CD4-positive, CD25-positive, alpha-beta regulatory T cell (primary cell): ENCODE measurements at regions not wholly inside any gene's neighbourhood (a gene's known extent, or its start where the extent isn't known, plus 50 kb on each side); places are given as distances from the start of the nearest gene placed in this dataset.
A peak's percentile ranks its signal among the peaks of the same experiment; 100 is the strongest.
"Not testable (repeated sequence)": the region's sequence is repeated elsewhere in the genome, so short reads cannot be mapped to it uniquely, and the experiment has no call there.

Experiments
- ATAC-seq, 2 donors: fragments of 150-1000 bp; cut with Tn5 transposase; one replicate each; pipeline ENCODE4 v1.10.0; 2021; ENCODE audit warnings: low read depth in 2 of 2, moderate number of reproducible peaks in 2 of 2, moderate library complexity in 1 of 2
- DNase-seq, 3 donors: peaks; one replicate each; pipeline versions ENCODE4 v3.0.0 to v3.0.0-alpha.2; 2012 to 2022; ENCODE audit warnings: mixed read lengths in 1 of 3
- H3K27ac ChIP-seq: one replicate; pipeline ENCODE4 v1.7.0; 2013; ENCODE audit warnings: mild to moderate bottlenecking, low read length; ENCODE audit not compliant: insufficient read depth, poor library complexity, severe bottlenecking
- H3K27me3 ChIP-seq: one replicate; pipeline ENCODE4 v1.7.0; 2013; ENCODE audit warnings: low read length; ENCODE audit not compliant: control insufficient read depth, insufficient read depth
- H3K36me3 ChIP-seq: one replicate; pipeline ENCODE4 v1.7.0; 2013; ENCODE audit warnings: mild to moderate bottlenecking, low read length, moderate library complexity; ENCODE audit not compliant: control insufficient read depth, insufficient read depth
- H3K4me1 ChIP-seq: 2 replicates; pipeline ENCODE4 v1.7.0; 2013; ENCODE audit warnings: mild to moderate bottlenecking, low read length; ENCODE audit not compliant: insufficient read depth, control insufficient read depth, poor library complexity, severe bottlenecking
- H3K4me3 ChIP-seq: one replicate; pipeline ENCODE4 v1.7.0; 2013; ENCODE audit warnings: low read depth, mild to moderate bottlenecking, low read length, moderate library complexity
- H3K9me3 ChIP-seq, 2 experiments: 1 replicate in 1 of 2; 2 replicates in 1 of 2; pipeline ENCODE4 v1.7.0; 2013; ENCODE audit warnings: low read length in 2 of 2, mild to moderate bottlenecking in 1 of 2, moderate library complexity in 1 of 2; ENCODE audit not compliant: control insufficient read depth in 2 of 2
- H3K27ac Mint-ChIP-seq, 3 donors: one replicate each; pipeline ENCODE4 v1.8.0; 2020 to 2022; ENCODE audit warnings: mild to moderate bottlenecking in 3 of 3, mixed read lengths in 3 of 3, moderate library complexity in 2 of 3
- H3K27me3 Mint-ChIP-seq: one replicate; pipeline ENCODE4 v1.8.0; 2022; ENCODE audit warnings: mild to moderate bottlenecking, mixed read lengths
- H3K36me3 Mint-ChIP-seq: one replicate; pipeline ENCODE4 v1.8.0; 2020; ENCODE audit warnings: mixed read lengths
- H3K4me1 Mint-ChIP-seq, 4 donors: one replicate each; pipeline ENCODE4 v1.8.0; 2020 to 2022; ENCODE audit warnings: mixed read lengths in 4 of 4, mild to moderate bottlenecking in 1 of 4
- H3K4me3 Mint-ChIP-seq, 4 donors: one replicate each; pipeline ENCODE4 v1.8.0; 2020 to 2022; ENCODE audit warnings: mild to moderate bottlenecking in 4 of 4, mixed read lengths in 4 of 4, moderate library complexity in 3 of 4
- H3K9me3 Mint-ChIP-seq, 7 donors: one replicate each; pipeline ENCODE4 v1.8.0; 2020 to 2022; ENCODE audit warnings: mixed read lengths in 7 of 7, mild to moderate bottlenecking in 3 of 7, moderate library complexity in 2 of 7

- Mint-ChIP-seq H3K4me1 (peaks cover 0 to 32% (median 10%) of the 10 kb centered on the region in 4 donors), H3K9me3 (peaks cover 0 to 4% (median 0%) of the 10 kb centered on the region in 7 donors), H3K4me3 (peak overlapping the region in 3 of 4 donors; percentile 62 to 65 (median 64)), H3K36me3 (peaks cover 8% of the 10 kb centered on the region), H3K27me3 (no peaks in the 10 kb centered on the region), H3K27ac (peak overlapping the region in 2 of 3 donors; percentile 56 to 91)
- peaks cover 30% of the 10 kb centered on the region for H3K4me1 ChIP-seq
- no peak overlapping the region for H3K4me3 ChIP-seq
- H3K27ac ChIP-seq: no peak overlapping the region
- no peak for DNase-seq
- ATAC-seq: no peak
- no peaks in the 10 kb centered on the region for H3K9me3 ChIP-seq
- no peaks in the 10 kb centered on the region for H3K27me3 ChIP-seq
- H3K36me3 ChIP-seq: no peaks in the 10 kb centered on the region
Observed at GRCh38 chr4:1547856-1548826, 136.0 kb downstream of the FAM53A start.

DNA sequence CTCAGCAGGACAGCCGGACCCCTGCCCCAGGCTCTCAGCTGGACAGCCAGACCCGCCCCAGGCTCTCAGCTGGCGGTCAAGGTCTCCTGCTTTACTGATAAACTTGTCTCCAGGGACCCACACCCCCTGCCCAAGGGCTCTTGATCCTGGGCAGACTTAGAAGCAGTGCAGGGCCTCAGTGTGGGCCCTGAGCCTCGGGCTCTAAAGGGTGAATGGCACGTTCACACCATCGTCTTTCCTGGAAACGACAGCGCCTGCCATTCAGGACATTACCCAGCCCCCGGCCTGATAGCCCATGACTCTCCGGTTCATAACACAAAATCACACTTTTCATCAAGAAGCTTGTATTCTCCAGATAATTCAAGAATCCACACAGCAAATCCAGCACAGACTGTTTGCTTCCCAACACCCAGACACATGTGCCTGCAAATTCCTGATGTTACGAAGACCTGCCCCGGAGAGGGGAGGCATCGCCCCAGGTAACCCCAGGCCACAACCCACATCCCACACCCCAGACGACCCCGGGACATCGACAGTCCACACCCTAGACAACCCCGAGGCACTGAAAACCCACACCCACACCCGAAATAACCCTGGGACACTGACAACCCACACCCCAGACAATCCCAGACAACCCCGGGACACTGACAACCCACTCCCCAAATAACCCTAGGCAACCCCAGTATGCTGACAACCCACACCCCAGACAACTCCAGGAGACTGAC, 136.8 kb downstream of the FAM53A start:
- DNase-seq (no peak), ATAC-seq (no peak)
- no peaks in the 10 kb centered on the region for H3K36me3 ChIP-seq
- Mint-ChIP-seq H3K4me3 (peak overlapping the region in 3 of 4 donors; percentile 33 to 62 (median 62)), H3K4me1 (peaks cover 0 to 35% (median 10%) of the 10 kb centered on the region in 4 donors), H3K36me3 (peaks cover 8% of the 10 kb centered on the region), H3K27me3 (no peaks in the 10 kb centered on the region), H3K9me3 (peaks cover 0 to 4% (median 0%) of the 10 kb centered on the region in 7 donors), H3K27ac (peak overlapping the region; percentile 40 to 91 (median 82))
- no peak overlapping the region for H3K4me3 ChIP-seq
- no peaks in the 10 kb centered on the region for H3K9me3 ChIP-seq
- no peaks in the 10 kb centered on the region for H3K27me3 ChIP-seq
- H3K27ac ChIP-seq: no peak overlapping the region
- peaks cover 30% of the 10 kb centered on the region for H3K4me1 ChIP-seq

DNA sequence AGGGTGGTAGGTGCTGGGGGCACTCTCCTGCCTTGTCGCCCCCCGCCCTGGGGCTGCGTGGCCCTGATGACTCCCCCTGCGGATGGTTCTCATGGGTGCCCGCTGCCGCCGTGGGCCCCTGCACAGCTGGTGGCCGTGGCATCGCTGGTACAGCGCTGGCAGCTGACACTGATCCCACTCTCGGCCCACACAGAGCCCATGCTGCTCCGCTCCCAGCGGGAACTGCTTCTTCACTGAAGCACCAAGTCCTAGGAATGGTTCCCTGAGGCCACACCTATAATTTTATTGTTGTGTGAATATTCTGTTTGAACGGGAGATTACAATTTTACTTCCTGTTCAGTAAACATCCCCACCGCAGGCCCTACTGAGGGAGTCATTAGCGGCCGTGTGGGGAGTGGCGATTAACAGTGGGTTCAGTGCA, 138.6 kb upstream of the NKX1-1 start:
- Mint-ChIP-seq H3K27ac (peak overlapping the region; percentile 92 to 97 (median 95)), H3K27me3 (no peaks in the 10 kb centered on the region), H3K4me3 (peak overlapping the region; percentile 21 to 87 (median 68)), H3K36me3 (peaks cover 8% of the 10 kb centered on the region), H3K9me3 (peaks cover 0 to 4% (median 0%) of the 10 kb centered on the region in 7 donors), H3K4me1 (peaks cover 0 to 33% (median 10%) of the 10 kb centered on the region in 4 donors)
- H3K36me3 ChIP-seq: no peaks in the 10 kb centered on the region
- peak overlapping the region; percentile 48 for H3K4me3 ChIP-seq
- peak overlapping the region; percentile 55 for H3K27ac ChIP-seq
- no peaks in the 10 kb centered on the region for H3K27me3 ChIP-seq
- peak; percentile 59 to 72 for ATAC-seq
- DNase-seq: peak in 2 of 3 donors; percentile 27 to 78
- no peaks in the 10 kb centered on the region for H3K9me3 ChIP-seq
- H3K4me1 ChIP-seq: peaks cover 30% of the 10 kb centered on the region

DNA sequence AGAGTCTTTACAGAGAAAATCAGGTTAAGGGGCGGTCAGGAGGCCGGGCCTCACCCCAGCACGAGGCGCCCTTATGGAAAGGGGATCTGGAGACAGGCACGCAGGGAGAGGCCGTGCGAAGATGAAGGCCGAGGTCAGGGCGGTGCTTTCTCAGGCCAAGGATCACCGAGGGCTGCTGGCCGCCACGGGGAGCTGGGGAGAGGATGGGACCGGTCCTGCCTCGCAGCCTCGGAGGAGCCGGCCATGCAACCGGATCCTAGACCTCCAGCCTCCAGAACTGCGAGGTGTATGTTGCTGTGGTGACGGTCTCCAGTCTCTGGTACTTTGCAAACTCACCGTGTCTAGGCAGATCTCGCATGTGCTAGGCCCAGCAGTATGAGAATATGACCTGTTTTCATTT, 138.2 kb upstream of the NKX1-1 start:
- H3K9me3 Mint-ChIP-seq, H3K27me3 Mint-ChIP-seq, H3K27me3 ChIP-seq, H3K4me3 ChIP-seq, H3K9me3 ChIP-seq, H3K36me3 ChIP-seq, H3K36me3 Mint-ChIP-seq: not testable (repeated sequence)
- H3K4me3 Mint-ChIP-seq: peak overlapping the region in 3 of 4 donors; percentile 21 to 87 (median 78)
- peak overlapping the region; percentile 55 for H3K27ac ChIP-seq
- H3K4me1 Mint-ChIP-seq: peaks cover 0 to 33% (median 10%) of the 10 kb centered on the region in 4 donors
- ATAC-seq (peak in 1 of 2 donors; percentile 13), DNase-seq (peak in 1 of 3 donors; percentile 37)
- peak overlapping the region; percentile 92 to 97 (median 95) for H3K27ac Mint-ChIP-seq
- peaks cover 30% of the 10 kb centered on the region for H3K4me1 ChIP-seq

GRCh38 chr4:1543976-1544375, 137.7 kb upstream of the NKX1-1 start:
- peaks cover 0 to 33% (median 10%) of the 10 kb centered on the region in 4 donors for H3K4me1 Mint-ChIP-seq
- ATAC-seq (no peak), DNase-seq (no peak)
- Histone ChIP-seq H3K4me1 (peaks cover 28% of the 10 kb centered on the region), H3K9me3 (no peaks in the 10 kb centered on the region), H3K27ac (no peak overlapping the region), H3K36me3 (no peaks in the 10 kb centered on the region), H3K4me3 (no peak overlapping the region), H3K27me3 (no peaks in the 10 kb centered on the region)
- H3K9me3 Mint-ChIP-seq: peaks cover 0 to 4% (median 0%) of the 10 kb centered on the region in 7 donors
- H3K4me3 Mint-ChIP-seq: no peak overlapping the region
- peaks cover 8% of the 10 kb centered on the region for H3K36me3 Mint-ChIP-seq
- peak overlapping the region; percentile 92 to 97 (median 95) for H3K27ac Mint-ChIP-seq
- no peaks in the 10 kb centered on the region for H3K27me3 Mint-ChIP-seq

- no peaks in the 10 kb centered on the region for H3K9me3 ChIP-seq
- Mint-ChIP-seq H3K9me3 (peaks cover 0 to 4% (median 0%) of the 10 kb centered on the region in 7 donors), H3K36me3 (peaks cover 8% of the 10 kb centered on the region), H3K27me3 (no peaks in the 10 kb centered on the region), H3K27ac (peak overlapping the region; percentile 57 to 75 (median 69)), H3K4me1 (peaks cover 0 to 31% (median 9%) of the 10 kb centered on the region in 4 donors), H3K4me3 (no peak overlapping the region)
- no peaks in the 10 kb centered on the region for H3K36me3 ChIP-seq
- no peak overlapping the region for H3K27ac ChIP-seq
- ATAC-seq (no peak), DNase-seq (no peak)
- no peak overlapping the region for H3K4me3 ChIP-seq
- H3K27me3 ChIP-seq: no peaks in the 10 kb centered on the region
- H3K4me1 ChIP-seq: peaks cover 25% of the 10 kb centered on the region
Observed at GRCh38 chr4:1543561-1543960, 137.3 kb upstream of the NKX1-1 start.

DNA sequence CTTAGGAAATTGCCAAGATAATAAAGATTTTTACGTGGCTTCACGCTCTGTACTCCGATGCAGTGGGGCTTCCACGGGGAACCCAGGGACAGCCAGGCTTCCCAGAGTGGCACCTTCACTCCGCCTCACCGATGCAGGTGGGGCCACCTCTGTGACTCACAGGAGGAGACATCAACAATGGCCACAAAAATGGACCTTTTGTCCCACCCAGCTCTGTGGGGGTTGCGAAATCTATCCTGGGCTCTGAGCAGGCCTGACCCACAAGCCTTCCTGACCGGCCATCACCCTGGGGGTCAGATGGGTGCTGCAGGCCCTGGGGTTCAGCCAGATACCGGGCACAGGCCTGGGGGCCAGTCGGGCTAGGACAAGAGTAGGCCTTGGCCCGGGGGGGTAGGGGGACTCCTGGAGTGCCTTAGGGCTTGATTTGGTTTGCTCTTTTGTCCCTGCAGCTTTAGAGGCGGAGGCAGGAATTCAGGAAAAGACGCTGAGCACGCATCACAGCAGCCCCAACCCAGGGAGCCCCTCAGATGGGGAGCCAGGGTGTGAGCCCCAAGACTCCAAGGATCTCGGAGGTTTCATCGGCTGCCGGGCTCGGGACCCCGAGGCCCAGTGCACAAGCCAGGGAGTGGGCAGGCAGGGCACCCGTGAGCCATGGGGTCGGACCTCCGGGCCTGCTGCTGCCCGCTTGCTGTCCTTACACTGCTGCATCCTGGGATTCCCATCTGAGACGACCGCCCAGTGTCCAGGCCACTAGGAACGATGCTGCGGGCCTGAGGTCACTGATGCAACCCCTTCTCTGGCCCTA, 136.5 kb upstream of the NKX1-1 start:
- Histone ChIP-seq H3K4me3 (no peak overlapping the region), H3K9me3 (no peaks in the 10 kb centered on the region), H3K27ac (no peak overlapping the region), H3K4me1 (peaks cover 25% of the 10 kb centered on the region), H3K27me3 (no peaks in the 10 kb centered on the region), H3K36me3 (no peaks in the 10 kb centered on the region)
- peaks cover 0 to 28% (median 8%) of the 10 kb centered on the region in 4 donors for H3K4me1 Mint-ChIP-seq
- no peak for ATAC-seq
- peaks cover 0 to 3% (median 0%) of the 10 kb centered on the region in 7 donors for H3K9me3 Mint-ChIP-seq
- no peaks in the 10 kb centered on the region for H3K27me3 Mint-ChIP-seq
- DNase-seq: no peak
- peak overlapping the region; percentile 74 to 77 (median 75) for H3K27ac Mint-ChIP-seq
- peaks cover 6% of the 10 kb centered on the region for H3K36me3 Mint-ChIP-seq
- no peak overlapping the region for H3K4me3 Mint-ChIP-seq
